ENCODE measurements at regions not wholly inside any gene's neighbourhood (a gene's known extent, or its start where the extent isn't known, plus 50 kb on each side); places are given as distances from the start of the nearest gene placed in this dataset.
A peak's percentile ranks its signal among the peaks of the same experiment; 100 is the strongest.
"Not testable (repeated sequence)": the region's sequence is repeated elsewhere in the genome, so short reads cannot be mapped to it uniquely, and the experiment has no call there.

- DNase-seq (ENCODE audit: low read depth in 3 of 3, low spot score in 2 of 3): no peak
Measured at GRCh38 chr11:86749821-86750401, 50.4 kb upstream of the PRSS23 start.

- no peak for DNase-seq (ENCODE audit: low read depth in 3 of 3, low spot score in 2 of 3)
Measured at GRCh38 chr11:86749376-86749775, 51.0 kb upstream of the PRSS23 start.

GRCh38 chr11:86748296-86748695 is 52.0 kb upstream of the PRSS23 start:
- DNase-seq (ENCODE audit: low read depth in 3 of 3, low spot score in 2 of 3): no peak

- DNase-seq (ENCODE audit: low read depth in 3 of 3, low spot score in 2 of 3): no peak
Measured at GRCh38 chr11:86747801-86748200, 52.5 kb upstream of the PRSS23 start.

- no peak for DNase-seq (ENCODE audit: low read depth in 3 of 3, low spot score in 2 of 3)
Measured at GRCh38 chr11:86746514-86746913, 53.8 kb upstream of the PRSS23 start.

- DNase-seq (ENCODE audit: low read depth in 3 of 3, low spot score in 2 of 3): no peak
Measured at GRCh38 chr11:86745571-86745970, 54.8 kb upstream of the PRSS23 start.

- DNase-seq (ENCODE audit: low read depth in 3 of 3, low spot score in 2 of 3): no peak
Measured at GRCh38 chr11:86743223-86744118, 56.9 kb upstream of the PRSS23 start.

GRCh38 chr11:86741839-86742805 is 58.2 kb upstream of the PRSS23 start:
- DNase-seq (ENCODE audit: low read depth in 3 of 3, low spot score in 2 of 3): no peak

GRCh38 chr11:86741484-86741835 is 58.9 kb upstream of the PRSS23 start:
- DNase-seq (ENCODE audit: low read depth in 3 of 3, low spot score in 2 of 3): no peak

GRCh38 chr11:86740628-86741483 is 59.5 kb upstream of the PRSS23 start:
- no peak for DNase-seq (ENCODE audit: low read depth in 3 of 3, low spot score in 2 of 3)

GRCh38 chr11:86738568-86738967 is 61.8 kb upstream of the PRSS23 start:
- DNase-seq (ENCODE audit: low read depth in 3 of 3, low spot score in 2 of 3): no peak

GRCh38 chr11:86737737-86738136 is 62.6 kb upstream of the PRSS23 start:
- DNase-seq (ENCODE audit: low read depth in 3 of 3, low spot score in 2 of 3): peak in 1 of 3 donors; percentile 25

- no peak for DNase-seq (ENCODE audit: low read depth in 3 of 3, low spot score in 2 of 3)
Measured at GRCh38 chr11:86737230-86737629, 63.1 kb upstream of the PRSS23 start.

GRCh38 chr11:86736291-86737143 is 63.8 kb upstream of the PRSS23 start:
- no peak for DNase-seq (ENCODE audit: low read depth in 3 of 3, low spot score in 2 of 3)

GRCh38 chr11:86735451-86736290 is 63.3 kb upstream of the ME3 start:
- DNase-seq (ENCODE audit: low read depth in 3 of 3, low spot score in 2 of 3): no peak

- not testable (repeated sequence) for DNase-seq (ENCODE audit: low read depth in 3 of 3, low spot score in 2 of 3)
Measured at GRCh38 chr11:86732739-86733138, 60.3 kb upstream of the ME3 start.

GRCh38 chr11:86732286-86732685 is 59.9 kb upstream of the ME3 start:
- DNase-seq (ENCODE audit: low read depth in 3 of 3, low spot score in 2 of 3): not testable (repeated sequence)

- DNase-seq (ENCODE audit: low read depth in 3 of 3, low spot score in 2 of 3): not testable (repeated sequence)
Measured at GRCh38 chr11:86729576-86729975, 57.2 kb upstream of the ME3 start.
